GM19239 (cell line): ENCODE measurements at regions not wholly inside any gene's neighbourhood (a gene's known extent, or its start where the extent isn't known, plus 50 kb on each side); places are given as distances from the start of the nearest gene placed in this dataset.
"Not testable (repeated sequence)": the region's sequence is repeated elsewhere in the genome, so short reads cannot be mapped to it uniquely, and the experiment has no call there.

Experiments used
- DNase-seq: peaks from one replicate; pipeline ENCODE4 v3.0.0; 2011; ENCODE audit warnings: low spot score; ENCODE audit not compliant: insufficient read length
- FAIRE-seq: peaks from 2 replicates; lab custom pipeline; 2011; peaks lifted over from hg19 to GRCh38; lab: Jason Lieb, UNC

- FAIRE-seq (peak; percentile 64), DNase-seq (no peak)
Observed at GRCh38 chr5:50501491-50502228, 60.6 kb upstream of the EMB start.

GRCh38 chr5:50513028-50513457 lies 72.0 kb upstream of the EMB start:
- FAIRE-seq = peak; percentile 85
- not testable (repeated sequence) for DNase-seq

DNA sequence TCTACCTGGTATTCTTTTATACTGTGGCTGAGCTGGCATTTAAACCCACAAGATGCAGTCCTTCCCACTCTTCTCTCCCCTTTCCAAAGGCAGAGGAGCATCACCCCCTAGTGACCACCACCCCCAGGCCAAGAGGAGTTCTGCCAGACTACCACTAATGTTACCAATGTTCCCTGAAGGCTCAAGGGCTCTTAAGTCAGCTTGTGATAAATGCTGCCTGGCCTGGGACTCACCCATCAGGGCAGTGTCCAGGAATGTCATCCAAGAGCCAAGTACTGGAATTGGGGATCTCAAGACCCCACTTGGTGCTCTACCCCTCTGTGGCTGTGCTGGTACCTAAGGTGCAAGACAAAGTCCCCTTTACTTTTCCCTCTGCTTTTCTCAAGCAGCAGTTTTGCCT lies 80.0 kb upstream of the EMB start:
- not testable (repeated sequence) for FAIRE-seq

DNA sequence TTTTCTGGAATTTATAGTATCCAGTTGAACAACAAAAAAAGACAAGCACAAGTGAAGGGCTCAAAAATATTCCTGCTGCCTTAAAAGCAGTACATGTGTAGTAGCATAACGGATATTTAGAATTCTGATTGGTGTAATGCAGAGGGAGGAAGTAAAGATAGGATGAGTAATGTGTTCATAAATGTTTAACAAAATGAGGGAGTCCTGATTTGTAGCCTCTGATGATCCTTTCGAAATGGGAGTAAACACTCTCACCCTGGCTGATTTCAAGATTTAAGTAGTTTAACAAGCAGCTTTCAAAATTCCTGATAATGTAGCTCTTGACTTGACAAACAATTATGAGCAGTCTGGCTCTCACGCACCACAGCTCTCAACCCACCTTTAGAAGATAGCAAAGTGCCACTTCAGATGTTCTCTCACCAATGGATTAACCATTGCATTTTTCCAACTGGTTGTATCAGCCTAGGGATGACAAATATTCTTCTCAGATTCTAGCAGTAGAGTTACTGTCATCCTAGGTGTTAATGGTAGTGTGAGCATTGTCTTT lies 86.5 kb upstream of the EMB start:
- not testable (repeated sequence) for FAIRE-seq, DNase-seq

More for the DNA sequence above, 80.0 kb upstream of the EMB start:
- DNase-seq = not testable (repeated sequence)

- DNase-seq = no peak
- FAIRE-seq = no peak
Observed at GRCh38 chr5:50535393-50535792, 94.3 kb upstream of the EMB start.

DNA sequence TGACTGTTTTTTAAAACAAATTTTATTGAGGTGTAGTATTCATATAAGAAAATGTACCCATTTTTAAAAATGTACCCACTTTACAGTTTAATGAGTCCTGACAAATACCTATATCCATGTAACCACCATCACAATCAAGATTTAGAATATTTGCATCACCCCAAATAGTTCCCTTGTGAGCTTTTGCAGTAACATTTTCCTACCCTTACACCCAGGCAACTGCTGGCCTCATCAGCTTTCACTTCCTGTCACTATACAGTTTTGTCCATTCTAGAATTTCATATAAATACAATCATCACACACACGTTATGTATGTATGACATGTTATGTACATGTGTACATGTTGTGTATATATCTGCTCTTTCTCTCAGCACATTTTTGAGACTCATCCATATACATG lies 96.4 kb upstream of the EMB start:
- peak; percentile 89 for FAIRE-seq
- not testable (repeated sequence) for DNase-seq

DNA sequence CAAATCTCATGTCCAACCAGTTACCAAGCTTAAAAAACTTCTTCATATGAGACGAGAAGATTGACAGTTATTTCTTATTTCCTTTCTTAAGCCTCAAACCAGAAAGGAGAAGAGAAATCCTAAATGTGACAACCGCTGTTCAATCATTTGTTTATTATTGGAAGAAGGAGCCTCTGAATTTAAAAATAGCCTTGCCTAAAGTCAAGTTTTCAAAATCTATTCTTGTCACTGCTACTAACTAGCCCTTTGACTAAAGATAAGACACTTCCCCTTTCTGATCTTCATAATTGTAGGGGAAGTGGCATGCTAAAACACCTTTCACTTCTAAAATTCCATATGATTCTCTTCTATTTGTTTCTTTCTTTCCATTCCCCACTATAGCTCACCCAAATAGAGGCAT lies 106.2 kb upstream of the EMB start:
- DNase-seq (no peak), FAIRE-seq (peak; percentile 8)

- FAIRE-seq (no peak), DNase-seq (no peak)
Observed at GRCh38 chr5:50550267-50550666, 109.2 kb upstream of the EMB start.

DNA sequence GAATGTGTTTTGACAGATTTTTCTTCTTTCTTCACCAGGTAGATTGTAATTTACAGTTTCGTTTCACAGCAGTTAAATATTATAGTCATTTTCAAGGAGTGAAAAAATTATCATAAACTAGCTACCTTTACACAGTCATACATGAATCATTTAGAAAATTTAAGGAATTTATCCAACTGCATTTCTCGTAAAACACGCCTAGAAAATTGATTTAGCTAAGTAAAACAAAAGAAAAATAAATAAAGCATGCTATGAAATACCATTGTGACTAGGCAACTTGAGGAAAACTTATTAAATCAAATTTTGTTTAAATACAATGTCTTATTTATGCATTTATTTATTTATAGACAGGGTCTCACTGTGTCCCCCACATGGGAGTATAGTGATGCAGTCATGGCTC lies 109.9 kb upstream of the EMB start:
- DNase-seq (no peak), FAIRE-seq (no peak)

DNA sequence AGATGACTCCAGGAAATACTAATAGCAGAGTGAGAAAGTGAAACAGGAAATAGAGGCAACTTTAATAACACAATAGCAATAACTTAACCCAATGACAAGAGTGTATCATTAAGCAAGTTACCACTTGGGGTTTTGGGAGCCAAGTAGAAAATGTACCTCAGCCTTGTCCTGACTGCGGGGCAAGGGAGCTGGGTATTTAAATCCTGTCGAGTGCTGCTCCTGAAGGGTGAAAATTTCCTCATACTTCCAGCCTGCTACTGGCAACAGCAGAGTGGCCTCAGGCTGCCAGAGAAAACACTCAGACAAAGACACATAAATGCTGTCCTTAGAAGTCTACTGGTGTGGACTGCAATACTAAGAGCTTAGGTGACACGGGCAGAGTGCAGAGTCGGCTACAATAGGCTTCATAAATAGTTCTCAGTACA lies 112.5 kb upstream of the EMB start:
- no peak for DNase-seq
- no peak for FAIRE-seq

DNA sequence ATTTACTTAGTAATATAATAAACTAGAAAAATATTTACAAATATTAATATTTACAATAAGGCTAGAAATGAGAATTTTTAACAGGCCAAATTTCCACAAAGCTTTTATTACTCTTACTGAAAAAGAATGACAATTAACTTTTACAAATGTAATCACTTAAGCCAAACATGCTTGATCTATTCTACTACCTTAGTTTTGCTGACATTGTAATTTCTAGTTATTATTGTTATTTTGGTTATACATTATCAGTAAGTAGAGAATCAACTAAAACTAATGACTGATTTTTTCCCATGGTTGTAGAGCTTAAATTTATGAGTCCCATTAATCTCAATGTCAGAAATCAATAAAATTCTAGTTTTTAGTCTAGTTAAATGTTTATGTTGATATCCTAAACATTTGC lies 107.8 kb upstream of the PARP8 start:
- DNase-seq, FAIRE-seq: not testable (repeated sequence)

DNA sequence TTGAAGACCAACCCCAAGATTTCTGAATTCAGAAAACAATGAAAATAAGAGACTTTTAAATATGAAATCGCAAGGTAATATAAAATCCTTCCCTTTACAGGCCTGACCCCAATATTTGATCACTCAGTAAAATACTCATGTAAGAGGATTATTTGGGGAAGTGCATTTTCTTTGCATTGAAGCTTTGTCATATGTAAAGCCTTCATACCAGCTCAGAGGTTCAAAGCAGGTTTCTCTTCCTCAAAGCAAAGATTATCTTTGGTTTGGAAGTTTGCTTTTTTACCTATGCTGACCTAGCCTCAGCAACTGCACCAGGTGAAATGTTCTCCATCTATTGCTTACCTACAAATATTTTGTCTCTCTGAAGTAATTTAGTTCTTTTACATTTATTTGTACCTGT lies 106.5 kb upstream of the PARP8 start:
- FAIRE-seq = peak; percentile 61
- DNase-seq = no peak

DNA sequence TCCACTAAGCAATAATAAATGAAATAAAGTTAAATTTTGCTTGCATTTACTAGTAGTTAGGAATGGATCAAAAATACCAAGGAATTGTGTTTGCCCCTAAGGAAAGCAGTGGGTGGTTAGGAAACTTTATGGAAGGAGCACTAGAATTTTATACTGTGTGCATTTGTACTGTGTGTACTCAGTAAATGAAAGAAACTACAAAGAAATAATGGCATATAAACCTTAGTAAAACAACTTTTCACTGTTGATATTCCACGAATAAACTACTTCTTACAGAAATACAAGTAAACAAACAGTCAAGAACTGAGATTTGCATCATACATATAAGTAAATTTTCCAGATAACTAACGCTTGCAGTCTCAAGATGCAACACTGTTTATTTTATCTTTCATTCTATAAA lies 103.7 kb upstream of the PARP8 start:
- DNase-seq = no peak
- no peak for FAIRE-seq

GRCh38 chr5:50564079-50564478 lies 102.4 kb upstream of the PARP8 start:
- FAIRE-seq (no peak), DNase-seq (no peak)

DNA sequence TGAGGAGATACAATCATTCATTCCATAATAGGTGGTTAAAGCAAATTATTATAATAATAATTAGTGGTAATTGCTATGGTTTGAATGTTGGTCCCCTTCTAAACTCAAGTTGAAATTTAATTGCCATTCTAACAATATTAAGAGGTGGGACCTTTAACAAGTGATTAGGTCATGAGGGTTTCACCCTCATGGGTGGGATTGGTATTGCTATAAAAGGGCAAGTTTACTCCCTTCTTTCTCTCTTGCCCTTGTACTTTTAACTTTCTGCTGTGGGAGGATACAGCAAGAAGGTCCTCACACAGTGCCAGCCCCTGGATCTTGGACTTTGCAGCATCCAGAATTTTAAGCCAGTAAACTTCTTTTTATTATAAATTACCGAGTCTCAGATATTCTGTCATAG lies 101.9 kb upstream of the PARP8 start:
- FAIRE-seq (no peak), DNase-seq (no peak)

GRCh38 chr5:50574121-50574520 lies 92.3 kb upstream of the PARP8 start:
- no peak for DNase-seq

GRCh38 chr5:50575740-50576139 lies 90.7 kb upstream of the PARP8 start:
- no peak for FAIRE-seq
- DNase-seq = no peak

More at GRCh38 chr5:50574121-50574520, 92.3 kb upstream of the PARP8 start:
- no peak for FAIRE-seq

GRCh38 chr5:50576265-50576664 lies 90.2 kb upstream of the PARP8 start:
- no peak for DNase-seq
- FAIRE-seq = no peak

GRCh38 chr5:50576686-50577256 lies 89.7 kb upstream of the PARP8 start:
- DNase-seq (no peak), FAIRE-seq (no peak)

- DNase-seq (no peak), FAIRE-seq (no peak)
Observed at GRCh38 chr5:50580506-50580905, 85.9 kb upstream of the PARP8 start.

DNA sequence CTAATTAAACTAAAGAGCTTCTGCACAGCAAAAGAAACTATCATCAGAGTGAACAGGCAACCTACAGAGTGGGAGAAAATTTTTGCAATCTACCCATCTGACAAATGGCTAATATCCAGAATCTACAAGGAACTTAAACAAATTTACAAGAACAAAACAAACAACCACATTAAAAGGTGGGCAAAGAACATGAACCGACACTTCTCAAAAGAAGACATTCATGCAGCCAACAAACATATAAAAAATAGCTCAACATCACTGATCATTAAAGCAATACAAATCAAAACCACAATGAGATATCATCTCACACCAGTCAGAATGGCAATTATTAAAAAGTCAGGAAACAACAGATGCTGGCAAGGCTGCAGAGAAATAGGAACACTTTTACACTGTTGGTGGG lies 84.6 kb upstream of the PARP8 start:
- not testable (repeated sequence) for FAIRE-seq

DNA sequence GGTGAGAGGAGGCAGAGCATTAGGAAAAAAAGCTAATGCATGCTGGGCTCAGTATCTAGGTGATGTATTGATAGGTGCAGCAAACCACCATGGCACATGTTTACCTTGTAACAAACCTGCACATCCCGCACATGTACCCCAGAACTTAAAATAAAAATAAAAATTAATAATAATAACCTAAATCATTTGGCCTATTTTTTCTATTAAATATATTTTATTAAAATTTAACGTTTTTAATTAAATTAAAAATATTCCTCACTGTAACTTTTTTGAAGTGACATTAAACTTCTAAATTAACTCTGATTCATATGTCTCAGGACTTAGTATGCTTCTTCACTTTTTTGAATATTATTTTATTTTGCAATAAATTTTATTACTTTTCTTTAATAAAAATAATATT lies 83.7 kb upstream of the PARP8 start:
- no peak for FAIRE-seq
- DNase-seq = no peak

More for the DNA sequence above, 84.6 kb upstream of the PARP8 start:
- DNase-seq = not testable (repeated sequence)
